IMR-90 (cell line): ENCODE measurements at regions not wholly inside any gene's neighbourhood (a gene's known extent, or its start where the extent isn't known, plus 50 kb on each side); places are given as distances from the start of the nearest gene placed in this dataset.

Source experiments
- ATAC-seq: fragments of 200-7000 bp; cut with Tn5 transposase; 2 replicates; pipeline ENCODE4 v1.9.1; 2020; ENCODE audit warnings: low read depth, mild to moderate bottlenecking, moderate library complexity
- BruUV-seq: library from RNA; stranded (reverse); fragments of 400-500 nt; replicated peaks from 2 replicates; lab custom pipeline; 2021; lab: Mats Ljungman, UMichigan
- CTCF ChIA-PET: fragments of 300-600 bp; formaldehyde crosslinking; extraction: SDS; loops from one replicate; lab custom pipeline; 2021; ENCODE audit warnings: antibody characterized with exemption; lab: Yijun Ruan, JAX
- POLR2A ChIA-PET: fragments of 300-600 bp; sonication (Branson Sonifier 250); formaldehyde crosslinking; loops from one replicate; lab custom pipeline; 2022; ENCODE audit warnings: antibody characterized with exemption; ENCODE audit not compliant: unreplicated experiment; lab: Charles Lee
- DNase-seq: peaks from one replicate; pipeline ENCODE4 v3.0.0; 2013
- H2AFZ ChIP-seq: replicated peaks from 2 replicates; pipeline ENCODE3; 2013; ENCODE audit warnings: low read length, mild to moderate bottlenecking; ENCODE audit not compliant: poor library complexity
- H2AK5ac ChIP-seq: 2 replicates; pipeline ENCODE4 v1.6.1; 2013; ENCODE audit warnings: low read depth, low read length, inconsistent platforms
- H2AK9ac ChIP-seq: replicated peaks from 2 replicates; pipeline ENCODE3; 2013; ENCODE audit warnings: mild to moderate bottlenecking, low read depth, low read length, moderate library complexity; ENCODE audit not compliant: poor library complexity
- H2BK120ac ChIP-seq: 2 replicates; pipeline ENCODE4 v1.6.1; 2013; ENCODE audit warnings: low read depth, low read length, inconsistent platforms
- H2BK15ac ChIP-seq: 3 replicates; pipeline ENCODE4 v1.6.1; 2013; ENCODE audit warnings: low read depth, low read length, inconsistent platforms
- H2BK20ac ChIP-seq: 2 replicates; pipeline ENCODE4 v1.6.1; 2013; ENCODE audit warnings: low read depth, mild to moderate bottlenecking, inconsistent platforms, low read length, moderate library complexity
- H2BK5ac ChIP-seq: 2 replicates; pipeline ENCODE4 v1.6.1; 2013; ENCODE audit warnings: mild to moderate bottlenecking, low read depth, low read length, inconsistent platforms; ENCODE audit not compliant: poor library complexity, severe bottlenecking
- H3K14ac ChIP-seq: replicated peaks from 2 replicates; pipeline ENCODE4 v1.6.1; 2013; ENCODE audit warnings: low read depth, low read length, inconsistent platforms
- H3K18ac ChIP-seq: 2 replicates; pipeline ENCODE4 v1.6.1; 2013; ENCODE audit warnings: low read depth, low read length, control low read depth
- H3K23ac ChIP-seq: 2 replicates; pipeline ENCODE4 v1.6.1; 2013; ENCODE audit warnings: low read depth, low read length, inconsistent platforms
- H3K27ac ChIP-seq: 2 replicates; pipeline ENCODE4 v1.5.1; 2013; ENCODE audit warnings: mild to moderate bottlenecking, control low read depth, low read length; ENCODE audit not compliant: insufficient read depth
- H3K27me3 ChIP-seq: 2 replicates; pipeline ENCODE4 v1.6.1; 2013; ENCODE audit warnings: low read length; ENCODE audit not compliant: control insufficient read depth, insufficient read depth
- H3K36me3 ChIP-seq: 2 replicates; pipeline ENCODE4 v1.6.1; 2013; ENCODE audit warnings: low read length, mixed read lengths; ENCODE audit not compliant: control insufficient read depth, insufficient read depth
- H3K4ac ChIP-seq: 2 replicates; pipeline ENCODE4 v1.6.1; 2013; ENCODE audit warnings: low read depth, low read length, inconsistent platforms
- H3K4me1 ChIP-seq: 2 replicates; pipeline ENCODE4 v1.6.1; 2013; ENCODE audit warnings: low read length, mixed read lengths; ENCODE audit not compliant: control insufficient read depth, insufficient read depth
- H3K4me2 ChIP-seq: 2 replicates; pipeline ENCODE4 v1.6.1; 2013; ENCODE audit warnings: low read depth, mild to moderate bottlenecking, control low read depth, low read length, moderate library complexity
- H3K4me3 ChIP-seq: 2 replicates; pipeline ENCODE4 v1.5.1; 2013; ENCODE audit warnings: low read depth, mild to moderate bottlenecking, control low read depth, low read length, moderate library complexity; ENCODE audit not compliant: insufficient read depth
- H3K56ac ChIP-seq: 2 replicates; pipeline ENCODE4 v1.6.1; 2013; ENCODE audit warnings: low read length, inconsistent platforms; ENCODE audit not compliant: insufficient read depth; ENCODE audit errors: extremely low read depth
- H3K79me1 ChIP-seq, 2 experiments: 2 replicates each; pipeline ENCODE4 v1.6.1; 2013; ENCODE audit warnings: low read length in 2 of 2, inconsistent platforms in 1 of 2, low read depth in 1 of 2
- H3K9ac ChIP-seq: 2 replicates; pipeline ENCODE4 v1.6.1; 2013; ENCODE audit warnings: low read depth, low read length, control low read depth
- H3K9me1 ChIP-seq: 2 replicates; pipeline ENCODE4 v1.6.1; 2013; ENCODE audit warnings: low read length, inconsistent platforms; ENCODE audit not compliant: insufficient read depth
- H3K9me3 ChIP-seq: 2 replicates; pipeline ENCODE4 v1.6.1; 2013; ENCODE audit warnings: low read length; ENCODE audit not compliant: control insufficient read depth, insufficient read depth
- H4K20me1 ChIP-seq: 2 replicates; pipeline ENCODE4 v1.6.1; 2013; ENCODE audit warnings: low read length, inconsistent platforms; ENCODE audit not compliant: insufficient read depth
- H4K5ac ChIP-seq: 2 replicates; pipeline ENCODE4 v1.6.1; 2013; ENCODE audit warnings: mild to moderate bottlenecking, low read depth, low read length, control low read depth
- H4K8ac ChIP-seq, 2 experiments: 2 replicates each; pipeline ENCODE4 v1.6.1; 2013; ENCODE audit warnings: low read depth in 2 of 2, low read length in 2 of 2, control low read depth in 1 of 2, inconsistent platforms in 1 of 2
- H4K91ac ChIP-seq: 2 replicates; pipeline ENCODE4 v1.6.1; 2013; ENCODE audit warnings: low read depth, low read length, inconsistent platforms; ENCODE audit not compliant: insufficient read depth
- BHLHE40 ChIP-seq: fragments of 150-350 bp; IDR thresholded peaks from 2 replicates; pipeline ENCODE4 v1.6.1; 2016; ENCODE audit warnings: mild to moderate bottlenecking, low read depth, low read length
- CEBPB ChIP-seq: IDR thresholded peaks from 2 replicates; pipeline ENCODE4 v1.6.1; 2012; ENCODE audit warnings: low read depth, low read length, improper control_type of control experiment
- CHD1 ChIP-seq: IDR thresholded peaks from 2 replicates; pipeline ENCODE4 v1.6.1; 2012; ENCODE audit warnings: low read depth, low read length, improper control_type of control experiment
- CTCF ChIP-seq: conservative IDR thresholded peaks from 2 replicates; pipeline ENCODE4 v1.5.1; 2012; ENCODE audit warnings: mild to moderate bottlenecking, low read depth, low read length, improper control_type of control experiment
- ELK1 ChIP-seq: fragments of 150-350 bp; IDR thresholded peaks from 2 replicates; pipeline ENCODE4 v1.6.1; 2016; ENCODE audit warnings: low read depth, mild to moderate bottlenecking, low read length, moderate library complexity, borderline replicate concordance
- FOS ChIP-seq: fragments of 150-350 bp; IDR thresholded peaks from 2 replicates; pipeline ENCODE4 v1.6.1; 2016; ENCODE audit warnings: low read depth, low read length
- MAFK ChIP-seq: IDR thresholded peaks from 2 replicates; pipeline ENCODE4 v1.6.1; 2012; ENCODE audit warnings: low read depth, low read length, improper control_type of control experiment
- MAZ ChIP-seq: IDR thresholded peaks from 2 replicates; pipeline ENCODE4 v1.6.1; 2012; ENCODE audit warnings: low read depth, mild to moderate bottlenecking, low read length, improper control_type of control experiment, moderate library complexity, borderline replicate concordance
- MXI1 ChIP-seq: IDR thresholded peaks from 2 replicates; pipeline ENCODE4 v1.6.1; 2012; ENCODE audit warnings: low read depth, mild to moderate bottlenecking, low read length, moderate library complexity, borderline replicate concordance
- NFE2L2 ChIP-seq: fragments of 150-350 bp; IDR thresholded peaks from 2 replicates; pipeline ENCODE4 v1.6.1; 2016; ENCODE audit warnings: low read depth, mild to moderate bottlenecking, low read length
- POLR2A ChIP-seq: IDR thresholded peaks from 2 replicates; pipeline ENCODE4 v1.6.1; 2012; ENCODE audit warnings: mild to moderate bottlenecking, low read depth, low read length
- RAD21 ChIP-seq: IDR thresholded peaks from 2 replicates; pipeline ENCODE4 v1.6.1; 2012; ENCODE audit warnings: low read length, improper control_type of control experiment
- RCOR1 ChIP-seq: IDR thresholded peaks from 2 replicates; pipeline ENCODE4 v1.6.1; 2012; ENCODE audit warnings: mild to moderate bottlenecking, low read length, improper control_type of control experiment; ENCODE audit not compliant: insufficient replicate concordance
- RFX5 ChIP-seq: IDR thresholded peaks from 2 replicates; pipeline ENCODE4 v1.8.0; 2012; ENCODE audit warnings: low read depth, mild to moderate bottlenecking, low read length, moderate library complexity
- SMC3 ChIP-seq: fragments of 150-350 bp; IDR thresholded peaks from 2 replicates; pipeline ENCODE4 v1.6.1; 2016; ENCODE audit warnings: low read depth, mild to moderate bottlenecking, antibody characterized with exemption, low read length, moderate library complexity
- USF2 ChIP-seq: fragments of 150-350 bp; IDR thresholded peaks from 2 replicates; pipeline ENCODE4 v1.6.1; 2017; ENCODE audit warnings: mild to moderate bottlenecking, antibody characterized with exemption, low read length, low read depth
- WGBS, 2 experiments: methylation state at CpG; one replicate each; pipeline versions ENCODE4 v1.1.5 to v1.1.7; 2013; ENCODE audit warnings: missing lambda C conversion rate in 2 of 2; ENCODE audit not compliant: insufficient read length in 1 of 2; ENCODE audit errors: extremely low coverage in 2 of 2; 5-methylcytosine and 5-hydroxymethylcytosine counted together
- dilution Hi-C: fragments of 300-500 bp; cut with HindIII; formaldehyde crosslinking; loops from one replicate; pipeline ENCODE4 v1.14.3; 2018; ENCODE audit warnings: low sequenced_read_pairs; ENCODE audit not compliant: unreplicated experiment
- in situ Hi-C: fragments of 300-500 bp; cut with MboI; formaldehyde crosslinking; loops from 3 replicates; pipeline ENCODE4 v1.14.3; 2019; ENCODE audit warnings: low sequenced_read_pairs, inconsistent platforms, mixed read lengths
- intact Hi-C: fragments of 100-400 bp; cut with micrococcal nuclease; formaldehyde crosslinking; loops from 2 replicates; pipeline ENCODE4 v1.10.0; 2022

GRCh38 chr11:110860461-110860860 lies 148.2 kb upstream of the ARHGAP20 start:
- Histone ChIP-seq H2AFZ (no peak overlapping the region), H3K56ac (no peak overlapping the region), H2BK5ac (no peak overlapping the region), H3K4ac (no peak overlapping the region), H3K9me1 (0 out of 2 replicates have a peak, but pooled peaks cover 5% of the 10 kb centered on the region), H3K4me3 (no peak overlapping the region), H2AK5ac (no peak overlapping the region), H3K23ac (no peak overlapping the region), H3K9me3 (no peaks in the 10 kb centered on the region), H3K4me1 (peaks cover 11% of the 10 kb centered on the region), H3K14ac (no peak overlapping the region), H3K18ac (no peak overlapping the region), H2BK20ac (no peak overlapping the region), H4K91ac (no peak overlapping the region), H3K4me2 (no peak overlapping the region), H4K20me1 (no peaks in the 10 kb centered on the region), H3K79me1 (no peaks in the 10 kb centered on the region), H3K9ac (no peak overlapping the region), H2BK15ac (no peak overlapping the region), H3K36me3 (no peaks in the 10 kb centered on the region), H3K27ac (no peak overlapping the region), H3K27me3 (no peaks in the 10 kb centered on the region), H2BK120ac (no peak overlapping the region), H2AK9ac (no peak overlapping the region), H4K5ac (no peak overlapping the region), H4K8ac (no peak overlapping the region)
- no peak for ATAC-seq
- ChIA-PET POLR2A (no interaction called here), CTCF (no interaction called here)
- dilution Hi-C loops, result no loop called here
- TF ChIP-seq CTCF (no peak), NFE2L2 (no peak), POLR2A (no peak), ELK1 (no peak), BHLHE40 (no peak), RFX5 (no peak), CHD1 (no peak), SMC3 (no peak), FOS (no peak), CEBPB (no peak), MAZ (no peak), MXI1 (no peak), USF2 (no peak), RCOR1 (no peak), MAFK (no peak), RAD21 (no peak)
- in situ Hi-C loops, result no loop called here
- no TSS peak for BruUV-seq
- no CpG with 5 or more reads among the region's 3 CpGs for WGBS, 2 experiments
- DNase-seq, result no peak
- intact Hi-C loops, result no loop called here
